ENCODE measurements at regions not wholly inside any gene's neighbourhood (a gene's known extent, or its start where the extent isn't known, plus 50 kb on each side); places are given as distances from the start of the nearest gene placed in this dataset.

GRCh38 chr12:94062194-94062593 lies 86.2 kb upstream of the PLXNC1 start:
- DNase-seq (ENCODE audit: low read depth in 2 of 2), result no peak

GRCh38 chr12:94062796-94063635 lies 85.4 kb upstream of the PLXNC1 start:
- DNase-seq (ENCODE audit: low read depth in 2 of 2), result no peak

GRCh38 chr12:94070520-94070919 lies 77.9 kb upstream of the PLXNC1 start:
- no peak for DNase-seq (ENCODE audit: low read depth in 2 of 2)

GRCh38 chr12:94071258-94071657 lies 77.1 kb upstream of the PLXNC1 start:
- DNase-seq (ENCODE audit: low read depth in 2 of 2), result no peak

- no peak for DNase-seq (ENCODE audit: low read depth in 2 of 2)
Measured at GRCh38 chr12:94073441-94074051, 74.8 kb upstream of the PLXNC1 start.

GRCh38 chr12:94074216-94074979 lies 74.0 kb upstream of the PLXNC1 start:
- no peak for DNase-seq (ENCODE audit: low read depth in 2 of 2)

GRCh38 chr12:94074980-94075629 lies 73.3 kb upstream of the PLXNC1 start:
- no peak for DNase-seq (ENCODE audit: low read depth in 2 of 2)

GRCh38 chr12:94077209-94077608 lies 71.2 kb upstream of the PLXNC1 start:
- no peak for DNase-seq (ENCODE audit: low read depth in 2 of 2)

- DNase-seq (ENCODE audit: low read depth in 2 of 2), result no peak
Measured at GRCh38 chr12:94078138-94078723, 70.1 kb upstream of the PLXNC1 start.

GRCh38 chr12:94078736-94079509 lies 69.5 kb upstream of the PLXNC1 start:
- no peak for DNase-seq (ENCODE audit: low read depth in 2 of 2)

GRCh38 chr12:94079566-94080340 lies 68.6 kb upstream of the PLXNC1 start:
- no peak for DNase-seq (ENCODE audit: low read depth in 2 of 2)

- no peak for DNase-seq (ENCODE audit: low read depth in 2 of 2)
Measured at GRCh38 chr12:94080341-94081009, 67.9 kb upstream of the PLXNC1 start.

- DNase-seq (ENCODE audit: low read depth in 2 of 2), result no peak
Measured at GRCh38 chr12:94082690-94083089, 65.7 kb upstream of the PLXNC1 start.

- DNase-seq (ENCODE audit: low read depth in 2 of 2), result no peak
Measured at GRCh38 chr12:94089891-94090290, 58.5 kb upstream of the PLXNC1 start.

GRCh38 chr12:94091624-94092023 lies 56.8 kb upstream of the PLXNC1 start:
- DNase-seq (ENCODE audit: low read depth in 2 of 2), result no peak

- DNase-seq (ENCODE audit: low read depth in 2 of 2), result no peak
Measured at GRCh38 chr12:94092516-94093241, 55.7 kb upstream of the PLXNC1 start.

- no peak for DNase-seq (ENCODE audit: low read depth in 2 of 2)
Measured at GRCh38 chr12:94094700-94095099, 53.7 kb upstream of the PLXNC1 start.

GRCh38 chr12:94095618-94096017 lies 52.8 kb upstream of the PLXNC1 start:
- DNase-seq (ENCODE audit: low read depth in 2 of 2), result no peak

GRCh38 chr12:94098466-94098865 lies 49.9 kb upstream of the PLXNC1 start:
- DNase-seq (ENCODE audit: low read depth in 2 of 2), result no peak

All from stimulated activated CD4-positive, alpha-beta T cell treated with anti-CD3 and anti-CD28 coated beads, Interleukin-15, amount 100 ng/mL, for 48 hours (primary cell).